ENCODE measurements at regions not wholly inside any gene's neighbourhood (a gene's known extent, or its start where the extent isn't known, plus 50 kb on each side); places are given as distances from the start of the nearest gene placed in this dataset.

DNA sequence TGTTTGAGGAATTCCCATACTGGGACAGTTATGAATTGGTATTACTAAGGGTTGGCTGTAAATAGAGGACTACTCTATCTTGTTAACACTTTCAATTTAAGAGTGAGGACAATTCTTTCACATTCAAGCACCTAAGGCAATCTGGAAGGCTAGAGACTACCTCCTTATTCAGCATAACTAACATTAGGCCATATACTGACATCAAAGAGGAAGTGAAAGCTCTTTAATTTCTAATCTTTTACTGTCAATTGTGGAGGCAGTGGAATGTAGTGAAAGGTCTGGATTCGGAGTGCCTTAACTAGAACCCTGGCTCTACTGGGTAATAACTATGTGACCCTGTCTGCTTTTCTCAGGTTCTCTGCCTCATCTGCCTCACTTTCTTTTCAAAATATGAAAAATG lies 134.0 kb downstream of the UFM1 start:
- in situ Hi-C loops (cut with HindIII; ENCODE audit: low pct_ligation_motif_present, low sequenced_read_pairs), result no loop called here
- no peak overlapping the region for H3K27ac ChIP-seq
- no peaks in the 10 kb centered on the region for H3K27me3 ChIP-seq (replicated peaks)
- H3K4me3 ChIP-seq (ENCODE audit: low read depth, low read length), result no peak overlapping the region
- TF ChIP-seq, protein P1, sequence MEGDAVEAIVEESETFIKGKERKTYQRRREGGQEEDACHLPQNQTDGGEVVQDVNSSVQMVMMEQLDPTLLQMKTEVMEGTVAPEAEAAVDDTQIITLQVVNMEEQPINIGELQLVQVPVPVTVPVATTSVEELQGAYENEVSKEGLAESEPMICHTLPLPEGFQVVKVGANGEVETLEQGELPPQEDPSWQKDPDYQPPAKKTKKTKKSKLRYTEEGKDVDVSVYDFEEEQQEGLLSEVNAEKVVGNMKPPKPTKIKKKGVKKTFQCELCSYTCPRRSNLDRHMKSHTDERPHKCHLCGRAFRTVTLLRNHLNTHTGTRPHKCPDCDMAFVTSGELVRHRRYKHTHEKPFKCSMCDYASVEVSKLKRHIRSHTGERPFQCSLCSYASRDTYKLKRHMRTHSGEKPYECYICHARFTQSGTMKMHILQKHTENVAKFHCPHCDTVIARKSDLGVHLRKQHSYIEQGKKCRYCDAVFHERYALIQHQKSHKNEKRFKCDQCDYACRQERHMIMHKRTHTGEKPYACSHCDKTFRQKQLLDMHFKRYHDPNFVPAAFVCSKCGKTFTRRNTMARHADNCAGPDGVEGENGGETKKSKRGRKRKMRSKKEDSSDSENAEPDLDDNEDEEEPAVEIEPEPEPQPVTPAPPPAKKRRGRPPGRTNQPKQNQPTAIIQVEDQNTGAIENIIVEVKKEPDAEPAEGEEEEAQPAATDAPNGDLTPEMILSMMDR (IDR thresholded peaks at IDR 0.05; ENCODE audit: low read depth, low read length, missing control alignments), result no peak
- H3K36me3 ChIP-seq (replicated peaks), result no peaks in the 10 kb centered on the region
- no peak for DNase-seq

DNA sequence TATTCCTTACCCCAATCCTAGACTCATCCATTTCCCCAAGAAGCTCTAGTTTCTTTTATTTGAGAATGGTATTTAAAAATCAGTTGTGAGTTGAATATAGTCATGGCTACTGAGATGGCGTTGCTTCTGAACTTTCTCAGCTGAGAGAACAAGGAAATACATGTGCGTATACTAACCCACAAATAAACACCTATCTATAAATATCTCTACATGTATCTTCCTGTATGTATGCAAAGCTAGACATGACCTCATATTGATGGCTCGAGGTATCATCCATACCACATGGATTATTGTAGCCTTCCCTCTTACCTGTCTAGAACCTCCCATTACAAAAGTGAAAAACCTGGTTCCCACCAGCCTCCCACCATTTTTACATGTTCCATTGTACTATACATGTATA lies 141.0 kb downstream of the UFM1 start:
- TF ChIP-seq, protein P1 (IDR thresholded peaks at IDR 0.05; ENCODE audit: low read depth, low read length, missing control alignments), result no peak
- in situ Hi-C loops (cut with HindIII; ENCODE audit: low pct_ligation_motif_present, low sequenced_read_pairs), result no loop called here

DNA sequence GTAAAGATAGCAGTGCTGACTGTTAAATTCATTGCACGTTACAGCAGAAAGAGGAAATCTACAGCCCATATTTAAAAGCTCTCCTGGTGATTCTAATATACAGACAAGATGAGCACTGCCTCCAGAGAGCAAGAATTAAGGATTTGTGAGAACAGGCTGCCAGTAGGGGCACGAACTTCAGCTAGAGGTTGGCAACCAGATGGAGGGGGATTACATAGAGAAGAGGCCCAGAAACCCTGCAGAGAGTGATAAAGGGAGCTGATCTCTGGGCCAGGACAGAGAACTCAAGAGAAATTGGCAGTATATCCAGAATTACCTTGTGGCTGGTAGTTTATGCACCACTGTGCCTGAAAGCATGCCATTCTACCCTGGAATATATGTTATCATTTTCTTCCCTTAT lies 144.8 kb downstream of the UFM1 start:
- Histone ChIP-seq H3K4me3 (ENCODE audit: low read depth, low read length) (no peak overlapping the region), H3K27ac (no peak overlapping the region), H3K27me3 (replicated peaks) (no peaks in the 10 kb centered on the region), H3K36me3 (replicated peaks) (no peaks in the 10 kb centered on the region)
- in situ Hi-C loops (cut with HindIII; ENCODE audit: low pct_ligation_motif_present, low sequenced_read_pairs), result no loop called here
- no peak for DNase-seq
- TF ChIP-seq, protein P1 (IDR thresholded peaks at IDR 0.05; ENCODE audit: low read depth, low read length, missing control alignments), result no peak

More for the DNA sequence above, 141.0 kb downstream of the UFM1 start:
- H3K36me3 ChIP-seq (replicated peaks), result no peaks in the 10 kb centered on the region
- no peaks in the 10 kb centered on the region for H3K27me3 ChIP-seq (replicated peaks)
- no peak overlapping the region for H3K27ac ChIP-seq
- H3K4me3 ChIP-seq (ENCODE audit: low read depth, low read length), result no peak overlapping the region
- no peak for DNase-seq

DNA sequence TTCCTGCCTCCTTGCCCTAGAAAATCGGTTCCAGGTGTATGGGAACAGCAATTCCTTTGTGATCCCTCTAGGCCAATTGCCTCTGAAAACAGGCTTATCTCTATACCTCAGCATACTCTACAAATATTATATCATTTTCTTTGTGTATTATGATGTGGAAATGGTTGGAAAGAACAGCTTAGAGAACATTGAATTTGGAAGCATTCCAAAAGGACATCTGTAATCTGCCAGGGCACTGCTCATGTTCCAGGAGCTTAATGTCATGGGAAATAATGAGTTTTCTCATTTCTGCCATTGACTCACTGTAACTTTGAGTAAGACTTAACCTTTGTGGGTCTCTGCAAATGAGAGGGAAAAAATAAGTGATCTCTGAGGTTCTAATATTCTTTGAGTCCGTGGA lies 147.3 kb downstream of the UFM1 start:
- no peak for DNase-seq
- no peaks in the 10 kb centered on the region for H3K27me3 ChIP-seq (replicated peaks)
- no peak overlapping the region for H3K4me3 ChIP-seq (ENCODE audit: low read depth, low read length)
- H3K27ac ChIP-seq, result no peak overlapping the region
- no peaks in the 10 kb centered on the region for H3K36me3 ChIP-seq (replicated peaks)
- in situ Hi-C loops (cut with HindIII; ENCODE audit: low pct_ligation_motif_present, low sequenced_read_pairs), result no loop called here
- TF ChIP-seq, protein P1 (IDR thresholded peaks at IDR 0.05; ENCODE audit: low read depth, low read length, missing control alignments), result no peak

- Histone ChIP-seq H3K36me3 (replicated peaks) (no peaks in the 10 kb centered on the region), H3K27ac (no peak overlapping the region), H3K27me3 (replicated peaks) (no peaks in the 10 kb centered on the region), H3K4me3 (ENCODE audit: low read depth, low read length) (no peak overlapping the region)
- in situ Hi-C loops (cut with HindIII; ENCODE audit: low pct_ligation_motif_present, low sequenced_read_pairs), result no loop called here
- TF ChIP-seq, protein P1 (IDR thresholded peaks at IDR 0.05; ENCODE audit: low read depth, low read length, missing control alignments), result no peak
- DNase-seq, result no peak
Measured at GRCh38 chr13:38498271-38498670, 148.6 kb downstream of the UFM1 start.

GRCh38 chr13:38514575-38514974 lies 164.9 kb downstream of the UFM1 start:
- no peak overlapping the region for H3K4me3 ChIP-seq (ENCODE audit: low read depth, low read length)
- TF ChIP-seq, protein P1 (IDR thresholded peaks at IDR 0.05; ENCODE audit: low read depth, low read length, missing control alignments), result no peak
- no peak overlapping the region for H3K27ac ChIP-seq
- no peaks in the 10 kb centered on the region for H3K36me3 ChIP-seq (replicated peaks)
- no peaks in the 10 kb centered on the region for H3K27me3 ChIP-seq (replicated peaks)
- no peak for DNase-seq
- in situ Hi-C loops (cut with HindIII; ENCODE audit: low pct_ligation_motif_present, low sequenced_read_pairs), result no loop called here
